ENCODE measurements at regions not wholly inside any gene's neighbourhood (a gene's known extent, or its start where the extent isn't known, plus 50 kb on each side); places are given as distances from the start of the nearest gene placed in this dataset.

DNA sequence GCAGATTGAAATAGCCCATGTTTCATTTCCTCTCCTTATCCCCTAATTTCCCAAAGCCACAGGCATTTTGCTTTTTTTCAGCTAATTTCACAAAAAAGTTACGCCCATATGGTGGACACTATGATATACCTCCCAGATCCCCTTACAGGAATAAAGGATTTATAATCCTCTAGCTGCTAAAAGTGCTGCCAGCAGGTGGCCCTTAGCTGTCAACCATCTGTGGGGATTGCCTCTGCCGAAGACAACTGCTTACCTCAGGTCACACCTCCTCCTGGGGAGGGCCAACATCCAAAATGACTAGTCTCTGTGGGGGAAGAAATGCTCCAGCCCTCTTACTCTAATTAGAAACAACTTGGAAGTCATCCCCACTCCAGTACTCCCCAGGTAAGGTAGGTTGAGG lies 61.0 kb upstream of the EPB41L3 start:
- TF ChIP-seq, protein P1, sequence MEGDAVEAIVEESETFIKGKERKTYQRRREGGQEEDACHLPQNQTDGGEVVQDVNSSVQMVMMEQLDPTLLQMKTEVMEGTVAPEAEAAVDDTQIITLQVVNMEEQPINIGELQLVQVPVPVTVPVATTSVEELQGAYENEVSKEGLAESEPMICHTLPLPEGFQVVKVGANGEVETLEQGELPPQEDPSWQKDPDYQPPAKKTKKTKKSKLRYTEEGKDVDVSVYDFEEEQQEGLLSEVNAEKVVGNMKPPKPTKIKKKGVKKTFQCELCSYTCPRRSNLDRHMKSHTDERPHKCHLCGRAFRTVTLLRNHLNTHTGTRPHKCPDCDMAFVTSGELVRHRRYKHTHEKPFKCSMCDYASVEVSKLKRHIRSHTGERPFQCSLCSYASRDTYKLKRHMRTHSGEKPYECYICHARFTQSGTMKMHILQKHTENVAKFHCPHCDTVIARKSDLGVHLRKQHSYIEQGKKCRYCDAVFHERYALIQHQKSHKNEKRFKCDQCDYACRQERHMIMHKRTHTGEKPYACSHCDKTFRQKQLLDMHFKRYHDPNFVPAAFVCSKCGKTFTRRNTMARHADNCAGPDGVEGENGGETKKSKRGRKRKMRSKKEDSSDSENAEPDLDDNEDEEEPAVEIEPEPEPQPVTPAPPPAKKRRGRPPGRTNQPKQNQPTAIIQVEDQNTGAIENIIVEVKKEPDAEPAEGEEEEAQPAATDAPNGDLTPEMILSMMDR (IDR thresholded peaks at IDR 0.05; ENCODE audit: insufficient read depth, low read depth, low read length): no peak
- no peak for DNase-seq (ENCODE audit: low read depth)
- no peak overlapping the region for H3K4me3 ChIP-seq (ENCODE audit: low read depth, low read length)

DNA sequence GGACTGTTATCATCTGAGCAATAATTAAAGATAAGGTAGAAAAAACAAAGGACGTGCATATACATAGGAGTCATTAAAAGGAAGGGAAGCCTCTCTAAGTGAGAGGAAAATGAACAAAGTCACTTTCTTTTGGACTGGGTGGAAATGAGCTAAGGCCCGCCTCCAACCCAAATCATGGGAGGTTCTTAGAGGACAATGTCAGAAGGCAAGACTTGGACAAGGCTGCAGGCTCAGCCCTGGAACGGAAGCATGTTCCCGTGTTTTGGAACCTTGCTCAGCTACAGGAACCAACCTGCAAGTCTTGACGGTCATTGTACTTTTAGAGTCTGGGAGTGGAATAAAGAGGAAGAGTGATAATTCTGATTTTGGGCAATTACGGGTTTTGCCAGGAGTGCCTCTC lies 59.4 kb upstream of the EPB41L3 start:
- no peak overlapping the region for H3K4me3 ChIP-seq (ENCODE audit: low read depth, low read length)
- TF ChIP-seq, protein P1 (IDR thresholded peaks at IDR 0.05; ENCODE audit: insufficient read depth, low read depth, low read length): no peak
- DNase-seq (ENCODE audit: low read depth): no peak

DNA sequence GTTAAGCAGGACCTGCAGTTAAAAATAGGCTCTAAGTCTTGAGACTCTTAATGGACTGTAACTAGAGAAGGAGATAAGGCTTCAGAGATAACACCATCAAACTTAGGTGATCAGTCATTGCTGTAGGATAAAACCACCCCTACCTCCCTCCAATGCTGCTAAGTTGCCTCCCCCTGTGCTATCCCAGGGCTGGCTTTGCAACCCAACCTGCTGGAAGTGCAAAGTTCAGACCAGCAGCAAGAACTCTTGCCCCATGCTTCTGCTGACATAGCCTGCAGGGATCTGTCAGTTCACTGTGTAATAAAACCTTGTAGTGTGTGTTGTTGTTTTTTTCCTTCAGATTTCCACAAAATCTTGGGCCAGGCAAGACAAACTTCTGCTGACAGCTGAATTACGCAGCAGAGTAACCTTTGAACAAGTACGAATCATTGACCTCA lies 57.4 kb upstream of the EPB41L3 start:
- peak; percentile 5 for DNase-seq (ENCODE audit: low read depth)
- TF ChIP-seq, protein P1 (IDR thresholded peaks at IDR 0.05; ENCODE audit: insufficient read depth, low read depth, low read length): no peak
- no peak overlapping the region for H3K4me3 ChIP-seq (ENCODE audit: low read depth, low read length)

DNA sequence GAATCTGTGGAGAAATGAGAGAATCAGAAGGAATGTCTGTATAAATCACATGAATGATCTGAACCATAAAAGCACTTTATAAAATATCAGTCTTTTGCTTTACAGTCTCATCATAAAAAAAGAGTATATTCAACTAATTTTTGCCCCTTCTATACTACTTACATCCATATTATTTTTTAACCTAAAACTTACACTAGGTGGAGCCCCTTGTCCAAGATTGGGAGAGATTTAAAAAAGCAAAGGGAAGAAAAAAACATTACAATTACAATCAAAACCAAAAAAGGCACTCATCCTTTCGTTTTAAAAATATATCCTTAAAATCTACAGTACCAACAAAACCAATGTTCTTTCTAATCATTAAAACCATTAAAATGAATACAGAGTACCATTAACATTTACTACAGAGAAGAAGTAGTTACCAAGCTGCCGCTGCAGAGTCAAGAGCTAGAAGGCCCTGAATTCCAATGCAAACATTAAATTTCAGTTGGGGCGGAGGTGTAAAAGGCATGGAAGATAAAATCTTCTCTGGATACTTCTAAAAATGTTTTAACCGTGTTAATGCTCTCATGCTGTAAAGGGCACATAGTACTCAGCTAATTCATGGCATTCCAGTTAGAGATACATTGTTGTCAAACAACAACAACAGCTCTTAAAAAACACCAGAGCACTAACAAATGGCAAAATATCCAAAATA lies 56.7 kb upstream of the EPB41L3 start:
- TF ChIP-seq, protein P1 (IDR thresholded peaks at IDR 0.05; ENCODE audit: insufficient read depth, low read depth, low read length): peak; percentile 6
- peak; percentile 11 for DNase-seq (ENCODE audit: low read depth)
- no peak overlapping the region for H3K4me3 ChIP-seq (ENCODE audit: low read depth, low read length)

- H3K4me3 ChIP-seq (ENCODE audit: low read depth, low read length): no peak overlapping the region
- TF ChIP-seq, protein P1 (IDR thresholded peaks at IDR 0.05; ENCODE audit: insufficient read depth, low read depth, low read length): no peak
- no peak for DNase-seq (ENCODE audit: low read depth)
Measured at GRCh38 chr18:5596585-5596984, 52.8 kb upstream of the EPB41L3 start.

Data from fibroblast of villous mesenchyme (primary cell).